Mucosa of rectum (tissue), 2 donors: ENCODE measurements at regions not wholly inside any gene's neighbourhood (a gene's known extent, or its start where the extent isn't known, plus 50 kb on each side); places are given as distances from the start of the nearest gene placed in this dataset.
A peak's percentile ranks its signal among the peaks of the same experiment; 100 is the strongest.
"Not testable (repeated sequence)": the region's sequence is repeated elsewhere in the genome, so short reads cannot be mapped to it uniquely, and the experiment has no call there.

ENCODE experiments used
- H3K27ac ChIP-seq, 2 donors: one replicate each; pipeline ENCODE4 v1.7.0; 2013; ENCODE audit warnings: inconsistent platforms in 2 of 2, low read depth in 2 of 2, low read length in 2 of 2
- H3K27me3 ChIP-seq, 2 donors: one replicate each; pipeline ENCODE4 v1.7.0; 2013; ENCODE audit warnings: low read length in 2 of 2; ENCODE audit not compliant: control insufficient read depth in 2 of 2, insufficient read depth in 2 of 2
- H3K36me3 ChIP-seq, 2 donors: one replicate each; pipeline ENCODE4 v1.7.0; 2013; ENCODE audit warnings: low read length in 2 of 2; ENCODE audit not compliant: control insufficient read depth in 2 of 2, insufficient read depth in 2 of 2
- H3K4me1 ChIP-seq, 2 donors: one replicate each; pipeline ENCODE4 v1.7.0; 2013; ENCODE audit warnings: low read length in 2 of 2, mild to moderate bottlenecking in 1 of 2; ENCODE audit not compliant: control insufficient read depth in 2 of 2, insufficient read depth in 2 of 2
- H3K4me3 ChIP-seq, 2 donors: one replicate each; pipeline ENCODE4 v1.7.0; 2013; ENCODE audit warnings: low read length in 2 of 2
- H3K9ac ChIP-seq, 2 donors: one replicate each; pipeline ENCODE4 v1.7.0; 2013; ENCODE audit warnings: low read length in 2 of 2, low read depth in 1 of 2, mild to moderate bottlenecking in 1 of 2
- H3K9me3 ChIP-seq, 2 donors: one replicate each; pipeline ENCODE4 v1.7.0; 2013; ENCODE audit warnings: low read length in 2 of 2; ENCODE audit not compliant: control insufficient read depth in 2 of 2
- donor health status: healthy.
- donor health status: Normal muscosa, but diverticular disease.

GRCh38 chr6:6875818-6876470 is 231.8 kb upstream of the RREB1 start:
- Histone ChIP-seq H3K36me3 (no peaks in the 10 kb centered on the region), H3K4me1 (peaks cover 0 to 9% of the 10 kb centered on the region in 2 donors), H3K4me3 (no peak overlapping the region), H3K27me3 (no peaks in the 10 kb centered on the region), H3K9ac (no peak overlapping the region), H3K27ac (no peak overlapping the region), H3K9me3 (no peaks in the 10 kb centered on the region)

- not testable (repeated sequence) for H3K9me3 ChIP-seq, H3K9ac ChIP-seq, H3K27ac ChIP-seq, H3K36me3 ChIP-seq, H3K4me3 ChIP-seq, H3K27me3 ChIP-seq
- H3K4me1 ChIP-seq, result peaks cover 4 to 17% of the 10 kb centered on the region in 2 donors
These were observed 230.0 kb upstream of the RREB1 start for GRCh38 chr6:6877792-6878191.

GRCh38 chr6:6878887-6879585 is 228.7 kb upstream of the RREB1 start:
- H3K27ac ChIP-seq, result peak overlapping the region in 1 of 2 donors; percentile 56
- no peak overlapping the region for H3K9ac ChIP-seq
- H3K4me3 ChIP-seq, result no peak overlapping the region
- H3K27me3 ChIP-seq, result no peaks in the 10 kb centered on the region
- no peaks in the 10 kb centered on the region for H3K36me3 ChIP-seq
- H3K9me3 ChIP-seq, result no peaks in the 10 kb centered on the region
- H3K4me1 ChIP-seq, result peaks cover 4 to 21% of the 10 kb centered on the region in 2 donors

- H3K27me3 ChIP-seq, H3K9me3 ChIP-seq, H3K9ac ChIP-seq, H3K36me3 ChIP-seq, H3K4me3 ChIP-seq: not testable (repeated sequence)
- Histone ChIP-seq H3K4me1 (peaks cover 4 to 21% of the 10 kb centered on the region in 2 donors), H3K27ac (peak overlapping the region in 1 of 2 donors; percentile 56)
These were observed 228.2 kb upstream of the RREB1 start for GRCh38 chr6:6879586-6879974.

GRCh38 chr6:6880745-6881437 is 226.9 kb upstream of the RREB1 start:
- no peak overlapping the region for H3K27ac ChIP-seq
- no peaks in the 10 kb centered on the region for H3K36me3 ChIP-seq
- no peaks in the 10 kb centered on the region for H3K27me3 ChIP-seq
- H3K4me1 ChIP-seq, result peaks cover 10 to 26% of the 10 kb centered on the region in 2 donors
- no peak overlapping the region for H3K4me3 ChIP-seq
- H3K9ac ChIP-seq, result no peak overlapping the region
- no peaks in the 10 kb centered on the region for H3K9me3 ChIP-seq

GRCh38 chr6:6881438-6882225 is 226.1 kb upstream of the RREB1 start:
- H3K4me1 ChIP-seq, result peaks cover 11 to 26% of the 10 kb centered on the region in 2 donors
- no peak overlapping the region for H3K27ac ChIP-seq
- H3K9me3 ChIP-seq, result no peaks in the 10 kb centered on the region
- no peak overlapping the region for H3K4me3 ChIP-seq
- H3K9ac ChIP-seq, result no peak overlapping the region
- H3K27me3 ChIP-seq, result no peaks in the 10 kb centered on the region
- H3K36me3 ChIP-seq, result no peaks in the 10 kb centered on the region

GRCh38 chr6:6882592-6882991 is 225.2 kb upstream of the RREB1 start:
- H3K9me3 ChIP-seq, result no peaks in the 10 kb centered on the region
- no peak overlapping the region for H3K4me3 ChIP-seq
- peaks cover 11 to 26% of the 10 kb centered on the region in 2 donors for H3K4me1 ChIP-seq
- H3K9ac ChIP-seq, result no peak overlapping the region
- no peaks in the 10 kb centered on the region for H3K27me3 ChIP-seq
- H3K27ac ChIP-seq, result peak overlapping the region in 1 of 2 donors; percentile 19
- no peaks in the 10 kb centered on the region for H3K36me3 ChIP-seq

- no peak overlapping the region for H3K4me3 ChIP-seq
- H3K27me3 ChIP-seq, result no peaks in the 10 kb centered on the region
- H3K9ac ChIP-seq, result no peak overlapping the region
- peak overlapping the region in 1 of 2 donors; percentile 19 for H3K27ac ChIP-seq
- no peaks in the 10 kb centered on the region for H3K36me3 ChIP-seq
- peaks cover 11 to 26% of the 10 kb centered on the region in 2 donors for H3K4me1 ChIP-seq
- no peaks in the 10 kb centered on the region for H3K9me3 ChIP-seq
These were observed 224.8 kb upstream of the RREB1 start for GRCh38 chr6:6883011-6883410.

GRCh38 chr6:6884193-6884627 is 223.6 kb upstream of the RREB1 start:
- Histone ChIP-seq H3K27me3 (no peaks in the 10 kb centered on the region), H3K9ac (no peak overlapping the region), H3K4me3 (no peak overlapping the region), H3K4me1 (peaks cover 11 to 24% of the 10 kb centered on the region in 2 donors), H3K36me3 (no peaks in the 10 kb centered on the region), H3K27ac (no peak overlapping the region), H3K9me3 (no peaks in the 10 kb centered on the region)
